Heart right ventricle (tissue), 16 donors: ENCODE measurements at regions not wholly inside any gene's neighbourhood (a gene's known extent, or its start where the extent isn't known, plus 50 kb on each side); places are given as distances from the start of the nearest gene placed in this dataset.
"Not testable (repeated sequence)": the region's sequence is repeated elsewhere in the genome, so short reads cannot be mapped to it uniquely, and the experiment has no call there.

ENCODE experiments used
- ATAC-seq, 8 donors: fragments of 200-7000 bp; cut with Tn5 transposase; one replicate each; pipeline ENCODE4 v1.9.1; 2020; ENCODE audit warnings: mild to moderate bottlenecking in 8 of 8, moderate library complexity in 8 of 8, moderate number of reproducible peaks in 1 of 8
- DNase-seq, 2 donors: peaks; one replicate each; pipeline ENCODE4 v3.0.0-alpha.2; 2020
- H3K27ac ChIP-seq, 10 donors: fragments of 200-600 bp; sonication (generic) in 2 of 10; one replicate each; pipeline versions ENCODE4 v1.5.0 to v1.8.0; 2020 to 2022; ENCODE audit warnings: mild to moderate bottlenecking in 3 of 10
- H3K27me3 ChIP-seq, 7 donors: fragments of 200-600 bp; one replicate each; pipeline ENCODE4 v1.8.0; 2021 to 2022; ENCODE audit warnings: mild to moderate bottlenecking in 2 of 7
- H3K36me3 ChIP-seq, 9 donors: fragments of 200-600 bp; sonication (generic) in 1 of 9; one replicate each; pipeline versions ENCODE4 v1.5.0 to v1.8.0; 2020 to 2022; ENCODE audit warnings: mild to moderate bottlenecking in 2 of 9
- H3K4me1 ChIP-seq, 9 donors: fragments of 200-600 bp; sonication (generic) in 1 of 9; one replicate each; pipeline versions ENCODE4 v1.5.0 to v1.8.0; 2020 to 2022; ENCODE audit warnings: mild to moderate bottlenecking in 4 of 9
- H3K4me3 ChIP-seq, 10 donors: fragments of 200-600 bp; sonication (generic) in 2 of 10; one replicate each; pipeline versions ENCODE4 v1.5.0 to v1.8.0; 2020 to 2022; ENCODE audit warnings: mild to moderate bottlenecking in 7 of 10, moderate library complexity in 2 of 10
- H3K9me3 ChIP-seq, 11 donors: fragments of 200-600 bp in 10 of 11; sonication (generic) in 2 of 11; one replicate each; pipeline versions ENCODE4 v1.5.0 to v1.8.0; 2013 to 2022; ENCODE audit warnings: mild to moderate bottlenecking in 2 of 11, control low read depth in 1 of 11, moderate library complexity in 1 of 11
- WGBS, 2 donors: extraction: QIAGEN DNeasy Blood & Tissue Kit; methylation state at CpG; one replicate each; pipeline ENCODE4 v1.1.7; 2013; ENCODE audit warnings: inconsistent platforms in 1 of 2; 5-methylcytosine and 5-hydroxymethylcytosine counted together
- intact Hi-C, 10 donors: fragments of 100-400 bp; cut with DNase I; formaldehyde crosslinking; loops; one replicate each; pipeline versions ENCODE4 v1.11.1 to v1.14.2; 2022
- TF ChIP-seq, protein P1 (sequence below), 9 donors: fragments of 200-600 bp; sonication (generic) in 2 of 9; IDR thresholded peaks; one replicate each; pipeline versions ENCODE4 v1.5.0 to v1.8.0; 2021 to 2022; ENCODE audit warnings: antibody characterized with exemption in 9 of 9, mild to moderate bottlenecking in 5 of 9, moderate library complexity in 1 of 9
- donor health status: Arrhythmogenic right ventricular cardiomyopathy.
- donor health status: ischemic (EF 13 %, LVEDD 7.1; RV severe dilation, severe dysfunction).
- donor health status: healthy with polysubstance abuse.
- donor health status: DM: no; HTN: yes; CAD: no.
- donor health status: DM: no; HTN: no; CAD: no.
- donor health status: ischemic (EF 25% LVEDD 6.9; RV normal size, moderate dysfunction).
- donor health status: ischemic (EF 25% LVEDD 5.7; RV mildly dilated, moderate dysfunction).
- donor health status: healthy.
- donor health status: DM: yes; HTN: yes; CAD: no.
- donor health status: Ischemic cardiomyopathy.
- donor health status: ischemic (EF 35%, LVEDD 5.7; RV mildly dilated, moderate dysfunction).
- donor health status: nonischemic (EF 11% LVEDD 7.7; RV severe dilation, severe dysfunction).
- donor health status: DM: yes; HTN: yes; CAD: no.
- donor health status: PGD.
- donor health status: ischemic (EF 29% LVEDD 5.4; RV normal size, mild dysfunction).
- donor health status: nonischemic (EF 23%, LVEDD 6.1; RV moderate dilation, normal function).

GRCh38 chr4:150018257-150018656 lies 60.0 kb upstream of the DCLK2 start:
- no peak for DNase-seq
- TF ChIP-seq, protein P1, sequence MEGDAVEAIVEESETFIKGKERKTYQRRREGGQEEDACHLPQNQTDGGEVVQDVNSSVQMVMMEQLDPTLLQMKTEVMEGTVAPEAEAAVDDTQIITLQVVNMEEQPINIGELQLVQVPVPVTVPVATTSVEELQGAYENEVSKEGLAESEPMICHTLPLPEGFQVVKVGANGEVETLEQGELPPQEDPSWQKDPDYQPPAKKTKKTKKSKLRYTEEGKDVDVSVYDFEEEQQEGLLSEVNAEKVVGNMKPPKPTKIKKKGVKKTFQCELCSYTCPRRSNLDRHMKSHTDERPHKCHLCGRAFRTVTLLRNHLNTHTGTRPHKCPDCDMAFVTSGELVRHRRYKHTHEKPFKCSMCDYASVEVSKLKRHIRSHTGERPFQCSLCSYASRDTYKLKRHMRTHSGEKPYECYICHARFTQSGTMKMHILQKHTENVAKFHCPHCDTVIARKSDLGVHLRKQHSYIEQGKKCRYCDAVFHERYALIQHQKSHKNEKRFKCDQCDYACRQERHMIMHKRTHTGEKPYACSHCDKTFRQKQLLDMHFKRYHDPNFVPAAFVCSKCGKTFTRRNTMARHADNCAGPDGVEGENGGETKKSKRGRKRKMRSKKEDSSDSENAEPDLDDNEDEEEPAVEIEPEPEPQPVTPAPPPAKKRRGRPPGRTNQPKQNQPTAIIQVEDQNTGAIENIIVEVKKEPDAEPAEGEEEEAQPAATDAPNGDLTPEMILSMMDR (IDR thresholded peaks at IDR 0.05): no peak
- Histone ChIP-seq H3K27ac (no peak overlapping the region), H3K4me1 (no peaks in the 10 kb centered on the region), H3K9me3 (peaks cover 0 to 9% (median 0%) of the 10 kb centered on the region in 11 donors), H3K36me3 (no peaks in the 10 kb centered on the region), H3K27me3 (no peaks in the 10 kb centered on the region), H3K4me3 (no peak overlapping the region)
- 84 to 91% methylated on average over 1 of the region's 1 CpG for WGBS, 2 donors
- intact Hi-C loops: loop anchor here in 4 of 10 donors (10.0 kb wide), 3 partner anchors 47 to 197 kb away; partner anchors contain the start of gene DCLK2 (in 1 of the 4)
- ATAC-seq: no peak

GRCh38 chr4:150021483-150021882 lies 56.8 kb upstream of the DCLK2 start:
- no peak overlapping the region for H3K4me3 ChIP-seq
- H3K4me1 ChIP-seq: no peaks in the 10 kb centered on the region
- no peak overlapping the region for H3K27ac ChIP-seq
- H3K27me3 ChIP-seq: no peaks in the 10 kb centered on the region
- DNase-seq (no peak), ATAC-seq (no peak)
- no peaks in the 10 kb centered on the region for H3K36me3 ChIP-seq
- peaks cover 0 to 11% (median 0%) of the 10 kb centered on the region in 11 donors for H3K9me3 ChIP-seq
- TF ChIP-seq, protein P1 (IDR thresholded peaks at IDR 0.05): no peak
- 88 to 97% methylated on average over 1 of the region's 1 CpG for WGBS, 2 donors
- intact Hi-C loops: no loop called here

DNA sequence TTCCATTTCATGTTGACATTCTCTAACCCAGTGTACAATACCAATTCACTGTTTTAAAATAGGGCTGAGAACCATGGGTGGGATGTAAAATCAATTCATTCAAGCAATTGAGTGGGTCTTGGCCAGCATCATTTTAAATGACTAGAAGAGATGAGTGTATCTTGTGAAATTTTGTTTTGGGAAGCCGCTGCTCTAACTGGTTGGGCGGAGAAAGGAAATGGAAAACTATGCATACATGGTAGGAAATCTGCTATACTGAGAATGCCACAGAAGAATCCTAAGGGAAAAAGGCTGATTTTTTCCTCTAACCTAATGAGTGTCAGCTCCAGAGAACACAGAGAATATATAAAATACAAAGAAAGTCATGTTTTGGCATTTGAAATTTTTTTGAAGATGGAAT lies 54.8 kb upstream of the DCLK2 start:
- Histone ChIP-seq H3K27ac (no peak overlapping the region), H3K36me3 (no peaks in the 10 kb centered on the region), H3K4me1 (no peaks in the 10 kb centered on the region), H3K27me3 (no peaks in the 10 kb centered on the region), H3K9me3 (peaks cover 0 to 26% (median 3%) of the 10 kb centered on the region in 11 donors), H3K4me3 (no peak overlapping the region)
- no peak for DNase-seq
- 77 to 86% methylated on average over 2 of the region's 2 CpGs for WGBS, 2 donors
- intact Hi-C loops: no loop called here
- TF ChIP-seq, protein P1 (IDR thresholded peaks at IDR 0.05): no peak
- no peak for ATAC-seq

GRCh38 chr4:150026987-150027386 lies 51.3 kb upstream of the DCLK2 start:
- H3K27me3 ChIP-seq, ATAC-seq, intact Hi-C loops, H3K36me3 ChIP-seq, H3K4me3 ChIP-seq, H3K27ac ChIP-seq, H3K4me1 ChIP-seq, DNase-seq: not testable (repeated sequence)
- peaks cover 0 to 18% (median 3%) of the 10 kb centered on the region in 11 donors for H3K9me3 ChIP-seq
